A549 (cell line): ENCODE measurements at regions not wholly inside any gene's neighbourhood (a gene's known extent, or its start where the extent isn't known, plus 50 kb on each side); places are given as distances from the start of the nearest gene placed in this dataset.

Source experiments
- ATAC-seq, 2 experiments: fragments of 200-7000 bp in 1 of 2; fragments of >200 bp in 1 of 2; cut with Nextera tagmentation in 1 of 2; cut with Tn5 transposase in 1 of 2; 3 replicates each; pipeline versions ENCODE4 v1.8.0 to v1.9.1; 2018 to 2020; ENCODE audit warnings: mild to moderate bottlenecking in 1 of 2, moderate library complexity in 1 of 2
- CTCF ChIA-PET: fragments of 300-600 bp; sonication (Branson Sonifier 250); formaldehyde crosslinking; extraction: SDS; loops from one replicate; lab custom pipeline; 2021; ENCODE audit warnings: antibody characterized with exemption, inconsistent platforms; lab: Yijun Ruan, JAX
- POLR2A ChIA-PET: fragments of 350-600 bp; formaldehyde crosslinking; extraction: SDS; loops from one replicate; lab custom pipeline; 2021; ENCODE audit warnings: antibody characterized with exemption, inconsistent platforms; lab: Yijun Ruan, JAX
- DNase-seq, 2 experiments: peaks; one replicate each; pipeline versions ENCODE4 v3.0.0 to v3.0.0-alpha.2; 2011 to 2016; ENCODE audit warnings: low read depth in 1 of 2, low spot score in 1 of 2
- FAIRE-seq: peaks from 2 replicates; lab custom pipeline; 2011; peaks lifted over from hg19 to GRCh38; lab: Jason Lieb, UNC
- H3K27ac ChIP-seq, 2 experiments: fragments of >200 bp; sonication (Bioruptor Twin); formaldehyde crosslinking; 3 replicates each; pipeline ENCODE4 v1.5.1; 2016 to 2017
- H3K4me1 ChIP-seq: fragments of >200 bp; sonication (Bioruptor Twin); formaldehyde crosslinking; 3 replicates; pipeline ENCODE4 v1.6.1; 2016
- H3K4me2 ChIP-seq: fragments of >200 bp; sonication (Bioruptor Twin); formaldehyde crosslinking; 3 replicates; pipeline ENCODE4 v1.6.1; 2016
- H3K4me3 ChIP-seq: fragments of >200 bp; sonication (Bioruptor Twin); formaldehyde crosslinking; 3 replicates; pipeline ENCODE4 v1.5.1; 2016
- H3K9me3 ChIP-seq: fragments of >200 bp; sonication (Bioruptor Twin); formaldehyde crosslinking; 3 replicates; pipeline ENCODE4 v1.6.1; 2016
- ATOH8 ChIP-seq: fragments of 250-450 bp; sonication (Bioruptor Pico); IDR thresholded peaks from 2 replicates; pipeline ENCODE4 v1.5.0; 2020; ENCODE audit warnings: low read depth, mild to moderate bottlenecking, moderate library complexity
- BHLHE40 ChIP-seq: IDR thresholded peaks from 2 replicates; pipeline ENCODE4 v1.6.1; 2012; ENCODE audit warnings: low read depth, low read length, inconsistent platforms
- CHD2 ChIP-seq: fragments of 150-350 bp; IDR thresholded peaks from 2 replicates; pipeline ENCODE4 v1.6.1; 2014; ENCODE audit warnings: low read length; ENCODE audit not compliant: partially characterized antibody
- CHD4 ChIP-seq: fragments of 200-600 bp; sonication (generic); IDR thresholded peaks from 2 replicates; pipeline ENCODE4 v1.6.1; 2016; ENCODE audit warnings: antibody characterized with exemption, mild to moderate bottlenecking, borderline replicate concordance
- EP300 ChIP-seq, 2 experiments: fragments of >200 bp; sonication (Bioruptor Twin); formaldehyde crosslinking; IDR thresholded peaks; 2 replicates in 1 of 2; 3 replicates in 1 of 2; pipeline ENCODE4 v1.6.1; 2016 to 2017
- ESRRA ChIP-seq: fragments of 150-350 bp; IDR thresholded peaks from 2 replicates; pipeline ENCODE4 v1.6.1; 2014; ENCODE audit warnings: mild to moderate bottlenecking, low read length, borderline replicate concordance
- FOSB ChIP-seq: fragments of 250-450 bp; sonication (Bioruptor Pico); IDR thresholded peaks from 2 replicates; pipeline ENCODE4 v1.5.0; 2020; ENCODE audit warnings: mild to moderate bottlenecking, moderate library complexity
- FOSL2 ChIP-seq, 2 experiments: fragments of 450-650 bp in 1 of 2; fragments of >200 bp in 1 of 2; sonication (Bioruptor Twin) in 1 of 2; formaldehyde crosslinking; IDR thresholded peaks; 2 replicates each; pipeline versions ENCODE4 v1.5.0 to v1.6.1; 2016 to 2020; ENCODE audit warnings: mild to moderate bottlenecking in 1 of 2, moderate library complexity in 1 of 2
- HOXB13 ChIP-seq: fragments of 250-450 bp; sonication (Bioruptor Pico); IDR thresholded peaks from 2 replicates; pipeline ENCODE4 v1.5.0; 2020; ENCODE audit warnings: low read depth, mild to moderate bottlenecking, moderate library complexity
- JUNB ChIP-seq: fragments of >200 bp; sonication (Bioruptor Twin); formaldehyde crosslinking; IDR thresholded peaks from 2 replicates; pipeline ENCODE4 v1.6.1; 2016
- KDM1A ChIP-seq: fragments of 200-600 bp; sonication (generic); IDR thresholded peaks from 2 replicates; pipeline ENCODE4 v1.6.1; 2016; ENCODE audit warnings: low read depth, mild to moderate bottlenecking
- MAFK ChIP-seq: fragments of 450-650 bp; IDR thresholded peaks from 2 replicates; pipeline ENCODE4 v1.6.1; 2014; ENCODE audit not compliant: partially characterized antibody
- MYC ChIP-seq: IDR thresholded peaks from 2 replicates; pipeline ENCODE4 v1.6.1; 2012; ENCODE audit warnings: mild to moderate bottlenecking, inconsistent platforms, low read length, improper control_type of control experiment, borderline replicate concordance
- NR3C1 ChIP-seq: fragments of >200 bp; sonication (Bioruptor Twin); formaldehyde crosslinking; IDR thresholded peaks from 3 replicates; pipeline ENCODE4 v1.6.1; 2017
- PBX3 ChIP-seq: IDR thresholded peaks from 2 replicates; pipeline ENCODE4 v1.6.1; 2012
- RAD21 ChIP-seq, 2 experiments: fragments of >200 bp in 1 of 2; sonication (Bioruptor Twin) in 1 of 2; formaldehyde crosslinking in 1 of 2; IDR thresholded peaks in 1 of 2; conservative IDR thresholded peaks in 1 of 2; 2 replicates in 1 of 2; 3 replicates in 1 of 2; pipeline ENCODE4 v1.6.1; 2012 to 2018; ENCODE audit warnings: inconsistent platforms in 1 of 2
- RFX5 ChIP-seq: fragments of 450-650 bp; IDR thresholded peaks from 2 replicates; pipeline ENCODE4 v1.7.1; 2014; ENCODE audit warnings: antibody characterized with exemption, mild to moderate bottlenecking, moderate library complexity
- TFCP2L1 ChIP-seq: fragments of 250-450 bp; sonication (Bioruptor Pico); IDR thresholded peaks from 2 replicates; pipeline ENCODE4 v1.5.0; 2021; ENCODE audit warnings: mild to moderate bottlenecking
- TP53 ChIP-seq: fragments of 250-450 bp; sonication (Bioruptor Pico); IDR thresholded peaks from 2 replicates; pipeline ENCODE4 v1.5.0; 2021; ENCODE audit warnings: mild to moderate bottlenecking, moderate library complexity
- USF2 ChIP-seq: fragments of 450-650 bp; IDR thresholded peaks from 2 replicates; pipeline ENCODE4 v1.6.1; 2014; ENCODE audit warnings: antibody characterized with exemption
- ZFP36 ChIP-seq: fragments of 450-650 bp; IDR thresholded peaks from 2 replicates; pipeline ENCODE4 v1.6.1; 2014; ENCODE audit warnings: borderline replicate concordance; ENCODE audit not compliant: partially characterized antibody
- WGBS: methylation state at CpG from one replicate; pipeline ENCODE4 v1.1.6; 2017; ENCODE audit errors: missing lambda C conversion rate; 5-methylcytosine and 5-hydroxymethylcytosine counted together
- TF ChIP-seq, protein P1 (sequence below): fragments of >200 bp; sonication (Bioruptor Twin); formaldehyde crosslinking; IDR thresholded peaks from 2 replicates; pipeline ENCODE4 v1.6.1; 2016
- TF ChIP-seq, protein P2 (sequence below): fragments of 250-450 bp; sonication (Bioruptor Pico); IDR thresholded peaks from 2 replicates; pipeline ENCODE4 v1.5.0; 2021; ENCODE audit warnings: mild to moderate bottlenecking, moderate library complexity, borderline replicate concordance

- ChIA-PET CTCF (no interaction called here), POLR2A (no interaction called here)
- FAIRE-seq = no peak
- DNase-seq = no peak
- TF ChIP-seq HOXB13 (CRISPR knock-in tag) = no peak
- TF ChIP-seq FOSL2 (IDR thresholded peaks at IDR 0.05) = no peak
- no peak for TF ChIP-seq FOSL2 (CRISPR knock-in tag; IDR thresholded peaks at IDR 0.05)
- TF ChIP-seq JUNB = no peak
- TF ChIP-seq MAFK = no peak
- no peak for TF ChIP-seq KDM1A
- no peak for TF ChIP-seq MYC
- no peak for TF ChIP-seq BHLHE40
- no peak for TF ChIP-seq RFX5
- no peak for TF ChIP-seq ZFP36
- no peak for TF ChIP-seq ESRRA
- TF ChIP-seq ATOH8 (CRISPR knock-in tag) = no peak
- no peak for TF ChIP-seq USF2
- TF ChIP-seq CHD2 = no peak
- no peak for TF ChIP-seq TP53
- no peak for TF ChIP-seq NR3C1
- TF ChIP-seq RAD21 (conservative IDR thresholded peaks at IDR 0.05 in 1 of 2, IDR thresholded peaks at IDR 0.05 in 1 of 2) = no peak
- no peak for TF ChIP-seq TFCP2L1
- no peak for ATAC-seq
- no peaks in the 10 kb centered on the region for H3K9me3 ChIP-seq
- no peak overlapping the region for H3K4me2 ChIP-seq
- H3K27ac ChIP-seq = no peak overlapping the region
- H3K4me3 ChIP-seq = no peak overlapping the region
- H3K4me1 ChIP-seq = no peaks in the 10 kb centered on the region
Observed at GRCh38 chr6:51249798-51250197, 431.1 kb downstream of the TFAP2B start.

DNA sequence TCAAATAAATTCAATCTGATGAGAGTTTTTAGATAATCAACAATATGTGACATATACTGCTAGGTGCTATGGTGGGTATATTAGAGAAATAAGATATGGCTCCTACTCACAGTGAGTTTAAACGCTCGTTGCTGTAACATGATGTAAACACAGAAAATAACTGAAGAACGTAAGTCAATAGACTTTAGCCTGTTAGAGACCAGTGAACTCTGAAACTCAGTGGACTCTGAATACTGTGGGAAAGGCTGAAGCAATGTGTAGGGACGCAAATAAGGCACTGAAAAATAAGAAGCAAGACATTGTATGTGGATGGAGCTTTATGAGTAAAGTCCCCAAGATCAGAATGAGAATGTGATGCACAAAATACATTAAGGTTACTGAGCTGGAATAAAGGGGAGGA, 431.6 kb downstream of the TFAP2B start:
- no peak for DNase-seq
- Histone ChIP-seq H3K4me1 (no peaks in the 10 kb centered on the region), H3K27ac (no peak overlapping the region), H3K9me3 (no peaks in the 10 kb centered on the region), H3K4me2 (no peak overlapping the region), H3K4me3 (no peak overlapping the region)
- WGBS = 0% methylated on average over 4 of the region's 4 CpGs
- ChIA-PET CTCF (no interaction called here), POLR2A (no interaction called here)
- ATAC-seq = no peak
- FAIRE-seq = no peak
- TF ChIP-seq ESRRA (no peak), FOSB (CRISPR knock-in tag) (no peak), EP300 (IDR thresholded peaks at IDR 0.05) (no peak), ATOH8 (CRISPR knock-in tag) (no peak), PBX3 (no peak), CHD4 (no peak)
- TF ChIP-seq, protein P1, sequence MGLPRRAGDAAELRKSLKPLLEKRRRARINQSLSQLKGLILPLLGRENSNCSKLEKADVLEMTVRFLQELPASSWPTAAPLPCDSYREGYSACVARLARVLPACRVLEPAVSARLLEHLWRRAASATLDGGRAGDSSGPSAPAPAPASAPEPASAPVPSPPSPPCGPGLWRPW = no peak
- TF ChIP-seq, protein P2, sequence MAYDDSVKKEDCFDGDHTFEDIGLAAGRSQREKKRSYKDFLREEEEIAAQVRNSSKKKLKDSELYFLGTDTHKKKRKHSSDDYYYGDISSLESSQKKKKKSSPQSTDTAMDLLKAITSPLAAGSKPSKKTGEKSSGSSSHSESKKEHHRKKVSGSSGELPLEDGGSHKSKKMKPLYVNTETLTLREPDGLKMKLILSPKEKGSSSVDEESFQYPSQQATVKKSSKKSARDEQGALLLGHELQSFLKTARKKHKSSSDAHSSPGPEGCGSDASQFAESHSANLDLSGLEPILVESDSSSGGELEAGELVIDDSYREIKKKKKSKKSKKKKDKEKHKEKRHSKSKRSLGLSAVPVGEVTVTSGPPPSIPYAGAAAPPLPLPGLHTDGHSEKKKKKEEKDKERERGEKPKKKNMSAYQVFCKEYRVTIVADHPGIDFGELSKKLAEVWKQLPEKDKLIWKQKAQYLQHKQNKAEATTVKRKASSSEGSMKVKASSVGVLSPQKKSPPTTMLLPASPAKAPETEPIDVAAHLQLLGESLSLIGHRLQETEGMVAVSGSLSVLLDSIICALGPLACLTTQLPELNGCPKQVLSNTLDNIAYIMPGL (CRISPR knock-in tag) = no peak
